ENCODE measurements at regions not wholly inside any gene's neighbourhood (a gene's known extent, or its start where the extent isn't known, plus 50 kb on each side); places are given as distances from the start of the nearest gene placed in this dataset.

DNA sequence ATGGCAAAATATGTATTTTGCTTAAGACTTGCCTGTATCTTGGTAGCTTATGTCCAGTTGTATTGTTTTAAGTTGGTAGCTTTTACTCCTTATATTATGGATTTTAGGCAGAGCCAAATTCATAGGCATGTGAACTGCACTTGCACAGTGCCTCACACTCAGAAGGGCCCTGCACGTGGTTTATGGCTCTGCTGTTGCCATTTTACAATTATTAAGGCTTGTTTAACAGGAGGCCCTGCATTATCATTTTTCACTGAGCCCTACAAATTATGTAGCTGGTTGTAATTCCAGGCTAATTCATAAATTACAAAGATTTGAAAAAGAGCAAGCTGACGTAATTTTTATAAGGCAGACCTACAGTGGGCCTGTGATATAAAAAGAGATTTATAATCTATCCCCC, 537.6 kb upstream of the UBE2E2 start:
- H3K9me2 ChIP-seq (replicated peaks; ENCODE audit: insufficient read depth, low read length) = no peaks in the 10 kb centered on the region
- H3K9ac ChIP-seq (ENCODE audit: low read length) = no peak overlapping the region
- no peak overlapping the region for H3K4me3 ChIP-seq (ENCODE audit: insufficient read depth, low read length, poor library complexity, severe bottlenecking)
- no peak overlapping the region for H3K27ac ChIP-seq (ENCODE audit: low read depth, low read length)
- TF ChIP-seq, protein P1, sequence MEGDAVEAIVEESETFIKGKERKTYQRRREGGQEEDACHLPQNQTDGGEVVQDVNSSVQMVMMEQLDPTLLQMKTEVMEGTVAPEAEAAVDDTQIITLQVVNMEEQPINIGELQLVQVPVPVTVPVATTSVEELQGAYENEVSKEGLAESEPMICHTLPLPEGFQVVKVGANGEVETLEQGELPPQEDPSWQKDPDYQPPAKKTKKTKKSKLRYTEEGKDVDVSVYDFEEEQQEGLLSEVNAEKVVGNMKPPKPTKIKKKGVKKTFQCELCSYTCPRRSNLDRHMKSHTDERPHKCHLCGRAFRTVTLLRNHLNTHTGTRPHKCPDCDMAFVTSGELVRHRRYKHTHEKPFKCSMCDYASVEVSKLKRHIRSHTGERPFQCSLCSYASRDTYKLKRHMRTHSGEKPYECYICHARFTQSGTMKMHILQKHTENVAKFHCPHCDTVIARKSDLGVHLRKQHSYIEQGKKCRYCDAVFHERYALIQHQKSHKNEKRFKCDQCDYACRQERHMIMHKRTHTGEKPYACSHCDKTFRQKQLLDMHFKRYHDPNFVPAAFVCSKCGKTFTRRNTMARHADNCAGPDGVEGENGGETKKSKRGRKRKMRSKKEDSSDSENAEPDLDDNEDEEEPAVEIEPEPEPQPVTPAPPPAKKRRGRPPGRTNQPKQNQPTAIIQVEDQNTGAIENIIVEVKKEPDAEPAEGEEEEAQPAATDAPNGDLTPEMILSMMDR (IDR thresholded peaks at IDR 0.05; ENCODE audit: insufficient read depth, low read length, poor library complexity, severe bottlenecking) = no peak
- TF ChIP-seq EZH2phosphoT487 (conservative IDR thresholded peaks at IDR 0.05; ENCODE audit: low read length) = no peak
- H3K36me3 ChIP-seq (ENCODE audit: low read length) = no peaks in the 10 kb centered on the region
- 0 out of 2 replicates have a peak, but pooled peaks cover 2% of the 10 kb centered on the region for H4K20me1 ChIP-seq (ENCODE audit: low read depth, low read length)
- no peak overlapping the region for H2AFZ ChIP-seq (ENCODE audit: low read depth, low read length, severe bottlenecking)
- no peaks in the 10 kb centered on the region for H3K79me2 ChIP-seq (ENCODE audit: insufficient read depth, low read length)
- no peak overlapping the region for H3K4me2 ChIP-seq (ENCODE audit: low read depth, low read length, poor library complexity, severe bottlenecking)
- H3K27me3 ChIP-seq (ENCODE audit: low read length) = no peaks in the 10 kb centered on the region
- H3F3A ChIP-seq (ENCODE audit: insufficient read depth) = no peaks in the 10 kb centered on the region
- no peaks in the 10 kb centered on the region for H3K9me3 ChIP-seq (ENCODE audit: insufficient read depth, low read length)

DNA sequence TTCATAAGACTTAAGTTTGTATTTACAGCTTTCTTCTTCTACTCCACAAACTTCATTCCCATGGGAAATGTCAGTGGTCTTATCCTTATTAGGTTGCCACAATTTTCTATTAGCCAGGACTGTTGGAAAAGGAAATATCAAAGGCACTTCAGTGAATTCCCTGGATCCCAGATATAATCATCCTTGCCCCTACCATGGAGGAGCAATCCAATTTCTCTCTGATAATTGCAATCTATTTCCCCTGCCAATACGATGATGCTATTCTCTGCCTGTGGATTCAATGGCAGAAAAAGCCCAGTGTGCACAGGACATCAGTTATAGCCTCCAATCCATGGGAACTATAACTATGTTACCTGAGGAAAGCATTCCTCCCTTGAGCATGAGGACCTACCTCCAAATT, 536.4 kb upstream of the UBE2E2 start:
- no peaks in the 10 kb centered on the region for H3K79me2 ChIP-seq (ENCODE audit: insufficient read depth, low read length)
- H2AFZ ChIP-seq (ENCODE audit: low read depth, low read length, severe bottlenecking) = no peak overlapping the region
- H3K4me3 ChIP-seq (ENCODE audit: insufficient read depth, low read length, poor library complexity, severe bottlenecking) = no peak overlapping the region
- no peaks in the 10 kb centered on the region for H3K9me3 ChIP-seq (ENCODE audit: insufficient read depth, low read length)
- no peak overlapping the region for H3K4me2 ChIP-seq (ENCODE audit: low read depth, low read length, poor library complexity, severe bottlenecking)
- no peaks in the 10 kb centered on the region for H3K36me3 ChIP-seq (ENCODE audit: low read length)
- no peak overlapping the region for H3K27ac ChIP-seq (ENCODE audit: low read depth, low read length)
- 0 out of 2 replicates have a peak, but pooled peaks cover 2% of the 10 kb centered on the region for H4K20me1 ChIP-seq (ENCODE audit: low read depth, low read length)
- no peaks in the 10 kb centered on the region for H3K27me3 ChIP-seq (ENCODE audit: low read length)
- no peaks in the 10 kb centered on the region for H3K9me2 ChIP-seq (replicated peaks; ENCODE audit: insufficient read depth, low read length)
- H3K9ac ChIP-seq (ENCODE audit: low read length) = no peak overlapping the region
- TF ChIP-seq, protein P1 (IDR thresholded peaks at IDR 0.05; ENCODE audit: insufficient read depth, low read length, poor library complexity, severe bottlenecking) = no peak
- no peak for TF ChIP-seq EZH2phosphoT487 (conservative IDR thresholded peaks at IDR 0.05; ENCODE audit: low read length)
- H3F3A ChIP-seq (ENCODE audit: insufficient read depth) = no peaks in the 10 kb centered on the region

DNA sequence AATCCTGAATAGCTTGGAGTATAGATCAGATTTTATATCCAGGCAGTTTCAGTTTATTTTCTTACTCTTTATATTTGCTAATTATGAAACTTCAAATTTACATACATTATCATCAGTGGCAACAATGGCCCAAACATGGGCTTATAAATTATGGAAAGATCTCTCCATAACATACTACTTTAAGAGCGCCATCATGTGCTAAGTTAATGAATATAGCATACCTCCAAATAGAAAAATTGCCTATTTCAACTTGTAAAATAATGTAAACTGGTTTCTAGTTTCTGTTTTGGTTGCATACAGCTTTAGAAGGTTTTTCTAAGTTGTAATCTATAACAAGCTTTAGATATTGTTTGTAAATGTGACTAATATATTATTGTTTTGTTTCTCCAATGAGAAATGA, 531.3 kb upstream of the UBE2E2 start:
- H3K9ac ChIP-seq (ENCODE audit: low read length) = no peak overlapping the region
- no peak overlapping the region for H2AFZ ChIP-seq (ENCODE audit: low read depth, low read length, severe bottlenecking)
- no peaks in the 10 kb centered on the region for H3K9me3 ChIP-seq (ENCODE audit: insufficient read depth, low read length)
- no peak overlapping the region for H3K4me2 ChIP-seq (ENCODE audit: low read depth, low read length, poor library complexity, severe bottlenecking)
- H3K36me3 ChIP-seq (ENCODE audit: low read length) = no peaks in the 10 kb centered on the region
- no peak overlapping the region for H3K4me3 ChIP-seq (ENCODE audit: insufficient read depth, low read length, poor library complexity, severe bottlenecking)
- H4K20me1 ChIP-seq (ENCODE audit: low read depth, low read length) = no peaks in the 10 kb centered on the region
- H3F3A ChIP-seq (ENCODE audit: insufficient read depth) = no peaks in the 10 kb centered on the region
- TF ChIP-seq, protein P1 (IDR thresholded peaks at IDR 0.05; ENCODE audit: insufficient read depth, low read length, poor library complexity, severe bottlenecking) = no peak
- no peak for TF ChIP-seq EZH2phosphoT487 (conservative IDR thresholded peaks at IDR 0.05; ENCODE audit: low read length)
- no peak overlapping the region for H3K27ac ChIP-seq (ENCODE audit: low read depth, low read length)
- H3K9me2 ChIP-seq (replicated peaks; ENCODE audit: insufficient read depth, low read length) = no peaks in the 10 kb centered on the region
- H3K79me2 ChIP-seq (ENCODE audit: insufficient read depth, low read length) = no peaks in the 10 kb centered on the region
- no peaks in the 10 kb centered on the region for H3K27me3 ChIP-seq (ENCODE audit: low read length)
